Adrenal gland (tissue), 9 donors: ENCODE measurements at regions not wholly inside any gene's neighbourhood (a gene's known extent, or its start where the extent isn't known, plus 50 kb on each side); places are given as distances from the start of the nearest gene placed in this dataset.

ENCODE experiments used
- DNase-seq, 7 donors: peaks; one replicate each; pipeline ENCODE4 v3.0.0-alpha.2; 2019 to 2020
- H3K27ac ChIP-seq, 5 donors: fragments of 200-600 bp; sonication (generic) in 4 of 5; 1 replicate in 3 of 5; 2 replicates in 2 of 5; pipeline versions ENCODE4 v1.5.1 to v1.8.0; 2016 to 2020; ENCODE audit warnings: mild to moderate bottlenecking in 1 of 5
- H3K27me3 ChIP-seq: fragments of 200-600 bp; 2 replicates; pipeline ENCODE4 v1.8.0; 2021
- H3K36me3 ChIP-seq, 2 donors: fragments of 200-600 bp; replicated peaks in 1 of 2; 1 replicate in 1 of 2; 2 replicates in 1 of 2; pipeline versions ENCODE4 v1.5.1 to v1.8.0; 2018 to 2022
- H3K4me1 ChIP-seq, 2 donors: fragments of 200-600 bp; replicated peaks in 1 of 2; 1 replicate in 1 of 2; 2 replicates in 1 of 2; pipeline versions ENCODE4 v1.5.1 to v1.8.0; 2018 to 2021
- H3K4me3 ChIP-seq, 4 donors: fragments of 200-600 bp; sonication (generic) in 3 of 4; one replicate each; pipeline ENCODE4 v1.5.1; 2016 to 2018
- H3K9me3 ChIP-seq, 3 donors: fragments of 200-600 bp; sonication (generic) in 1 of 3; replicated peaks in 1 of 3; 1 replicate in 2 of 3; 2 replicates in 1 of 3; pipeline versions ENCODE4 v1.5.1 to v1.8.0; 2016 to 2021
- CTCF ChIP-seq, 6 experiments: fragments of 450-650 bp in 4 of 6; fragments of 200-600 bp in 2 of 6; sonication (generic) in 1 of 6; IDR thresholded peaks; 1 replicate in 5 of 6; 2 replicates in 1 of 6; pipeline versions ENCODE4 v1.5.1 to v1.8.0; 2016 to 2021; ENCODE audit warnings: antibody characterized with exemption in 6 of 6, mild to moderate bottlenecking in 2 of 6, moderate library complexity in 1 of 6
- POLR2A ChIP-seq, 2 donors: fragments of 450-650 bp; IDR thresholded peaks; one replicate each; pipeline ENCODE4 v1.6.1; 2017; ENCODE audit warnings: antibody characterized with exemption in 2 of 2, mild to moderate bottlenecking in 2 of 2, moderate library complexity in 1 of 2
- WGBS, 4 donors: extraction: QIAGEN DNeasy Blood & Tissue Kit in 2 of 4; methylation state at CpG; one replicate each; pipeline versions ENCODE4 v1.1.5 to v1.1.7; 2013 to 2017; 5-methylcytosine and 5-hydroxymethylcytosine counted together
- intact Hi-C, 2 donors: fragments of 100-400 bp; cut with DNase I; formaldehyde crosslinking; loops; one replicate each; pipeline versions ENCODE4 v1.14.1 to v1.15.0; 2022 to 2023
- donor health status: healthy with polysubstance abuse.
- donor health status: Bipolar disorder and iron deficiency.
- donor health status: DM: yes; HTN: yes; CAD: no.
- donor health status: DM: no; HTN: no; CAD: no.
- donor health status: DM: no; HTN: no; CAD: no.

- H3K27ac ChIP-seq = no peak overlapping the region
- H3K27me3 ChIP-seq = no peaks in the 10 kb centered on the region
- WGBS, 4 donors = 63 to 86% (median 79%) methylated on average over 1 of the region's 1 CpG
- no peaks in the 10 kb centered on the region for H3K9me3 ChIP-seq
- H3K36me3 ChIP-seq = no peaks in the 10 kb centered on the region
- H3K4me3 ChIP-seq = no peak overlapping the region
- TF ChIP-seq POLR2A (IDR thresholded peaks at IDR 0.05) (no peak), CTCF (IDR thresholded peaks at IDR 0.05) (no peak)
- no peaks in the 10 kb centered on the region for H3K4me1 ChIP-seq
- intact Hi-C loops = no loop called here
- DNase-seq = no peak
These were observed 257.8 kb upstream of the VLDLR start for GRCh38 chr9:2363781-2364180.

GRCh38 chr9:2367970-2368369 lies 253.6 kb upstream of the VLDLR start:
- H3K4me1 ChIP-seq = no peaks in the 10 kb centered on the region
- H3K9me3 ChIP-seq = no peaks in the 10 kb centered on the region
- intact Hi-C loops = no loop called here

GRCh38 chr9:2373648-2374047 lies 247.9 kb upstream of the VLDLR start:
- intact Hi-C loops = no loop called here
- TF ChIP-seq POLR2A (IDR thresholded peaks at IDR 0.05) = no peak
- no peak for TF ChIP-seq CTCF (IDR thresholded peaks at IDR 0.05)
- H3K9me3 ChIP-seq = no peaks in the 10 kb centered on the region
- H3K4me3 ChIP-seq = no peak overlapping the region
- no peak for DNase-seq
- no peaks in the 10 kb centered on the region for H3K4me1 ChIP-seq
- no peaks in the 10 kb centered on the region for H3K27me3 ChIP-seq
- no peak overlapping the region for H3K27ac ChIP-seq
- 79 to 98% (median 84%) methylated on average over 2 of the region's 2 CpGs for whole genome bisulfite sequencing, 4 donors
- H3K36me3 ChIP-seq = no peaks in the 10 kb centered on the region

More at GRCh38 chr9:2367970-2368369, 253.6 kb upstream of the VLDLR start:
- no peak overlapping the region for H3K27ac ChIP-seq
- WGBS, 4 donors = 67 to 100% (median 82%) methylated on average over 1 of the region's 1 CpG
- no peaks in the 10 kb centered on the region for H3K36me3 ChIP-seq
- no peak for TF ChIP-seq CTCF (IDR thresholded peaks at IDR 0.05)
- TF ChIP-seq POLR2A (IDR thresholded peaks at IDR 0.05) = no peak
- no peak for DNase-seq
- H3K27me3 ChIP-seq = no peaks in the 10 kb centered on the region
- no peak overlapping the region for H3K4me3 ChIP-seq

GRCh38 chr9:2375114-2375513 lies 246.5 kb upstream of the VLDLR start:
- WGBS, 4 donors = 83 to 90% (median 86%) methylated on average over 2 of the region's 2 CpGs

More at GRCh38 chr9:2375114-2375513, 246.5 kb upstream of the VLDLR start:
- H3K9me3 ChIP-seq = no peaks in the 10 kb centered on the region
- no peak overlapping the region for H3K4me3 ChIP-seq
- TF ChIP-seq CTCF (IDR thresholded peaks at IDR 0.05) (no peak), POLR2A (IDR thresholded peaks at IDR 0.05) (no peak)
- H3K4me1 ChIP-seq = no peaks in the 10 kb centered on the region
- no peaks in the 10 kb centered on the region for H3K27me3 ChIP-seq
- H3K36me3 ChIP-seq = no peaks in the 10 kb centered on the region
- no peak overlapping the region for H3K27ac ChIP-seq
- intact Hi-C loops = no loop called here
- no peak for DNase-seq
